Brain microvascular endothelial cell (primary cell): ENCODE measurements at regions not wholly inside any gene's neighbourhood (a gene's known extent, or its start where the extent isn't known, plus 50 kb on each side); places are given as distances from the start of the nearest gene placed in this dataset.

Experiments
- DNase-seq: peaks from one replicate; pipeline ENCODE4 v3.0.0-alpha.2; 2020
- H3K27ac ChIP-seq: fragments of 250-450 bp; sonication (Bioruptor Pico); 2 replicates; pipeline ENCODE4 v1.5.1; 2020; ENCODE audit warnings: mild to moderate bottlenecking, moderate library complexity
- H3K27me3 ChIP-seq: fragments of 250-450 bp; sonication (Bioruptor Pico); replicated peaks from 2 replicates; pipeline ENCODE4 v1.5.1; 2020; ENCODE audit warnings: mild to moderate bottlenecking
- H3K36me3 ChIP-seq: fragments of 250-450 bp; sonication (Bioruptor Pico); replicated peaks from 2 replicates; pipeline ENCODE4 v1.5.1; 2020; ENCODE audit warnings: mild to moderate bottlenecking
- H3K4me3 ChIP-seq: 2 replicates; pipeline ENCODE4 v1.5.1; 2011; ENCODE audit warnings: low read depth, mild to moderate bottlenecking, control low read depth, low read length, moderate library complexity
- in situ Hi-C: cut with HindIII; loops from 2 replicates; pipeline ENCODE4 v1.10.0; 2017; ENCODE audit warnings: low sequenced_read_pairs, low pct_ligation_motif_present
- TF ChIP-seq, protein P1 (sequence below): IDR thresholded peaks from 2 replicates; pipeline ENCODE4 v1.5.1; 2011; ENCODE audit warnings: low read depth, mild to moderate bottlenecking, moderate library complexity, low read length, control low read depth, inconsistent platforms; ENCODE audit errors: missing control alignments

DNA sequence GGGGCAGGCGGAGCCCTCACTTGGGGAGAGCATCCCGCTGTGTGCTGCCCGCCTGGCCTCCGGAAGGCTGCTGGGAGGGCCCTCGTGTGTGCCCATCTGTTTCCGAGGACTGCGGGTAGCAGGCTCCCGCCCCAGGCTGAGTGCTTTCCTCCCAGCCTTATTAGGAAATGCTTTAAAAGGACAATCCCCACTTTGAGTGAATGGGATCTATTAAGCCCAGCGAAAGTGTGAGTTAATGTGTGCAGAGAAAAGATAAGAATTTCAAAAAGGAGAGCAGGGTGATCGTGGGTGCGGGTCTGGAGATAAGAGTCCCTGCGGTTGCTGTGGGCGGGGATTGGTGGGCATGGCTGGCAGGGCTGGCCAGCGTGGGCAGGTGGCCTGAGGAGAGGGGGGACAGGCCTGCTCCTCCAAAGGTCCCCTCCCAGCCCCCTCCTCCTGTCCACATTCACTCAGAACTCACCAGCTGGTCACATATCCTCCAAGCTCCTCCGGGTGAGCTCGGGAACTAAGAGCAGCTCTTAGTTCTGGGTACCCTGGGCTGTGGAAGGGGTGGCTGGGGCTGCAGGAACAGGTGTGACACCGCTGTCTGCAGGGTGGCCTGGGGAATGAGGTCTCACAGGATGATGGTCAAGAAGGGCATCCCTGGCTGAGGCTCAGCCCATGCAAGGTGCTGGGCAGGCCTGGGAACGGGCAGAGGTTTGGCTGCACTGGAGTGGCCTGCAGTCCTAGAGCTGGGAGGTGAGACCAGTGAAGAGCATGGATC, 1260.3 kb downstream of the BRD1 start:
- Histone ChIP-seq H3K36me3 (no peaks in the 10 kb centered on the region), H3K27me3 (no peaks in the 10 kb centered on the region), H3K4me3 (no peak overlapping the region), H3K27ac (no peak overlapping the region)
- in situ Hi-C loops, result no loop called here
- TF ChIP-seq, protein P1, sequence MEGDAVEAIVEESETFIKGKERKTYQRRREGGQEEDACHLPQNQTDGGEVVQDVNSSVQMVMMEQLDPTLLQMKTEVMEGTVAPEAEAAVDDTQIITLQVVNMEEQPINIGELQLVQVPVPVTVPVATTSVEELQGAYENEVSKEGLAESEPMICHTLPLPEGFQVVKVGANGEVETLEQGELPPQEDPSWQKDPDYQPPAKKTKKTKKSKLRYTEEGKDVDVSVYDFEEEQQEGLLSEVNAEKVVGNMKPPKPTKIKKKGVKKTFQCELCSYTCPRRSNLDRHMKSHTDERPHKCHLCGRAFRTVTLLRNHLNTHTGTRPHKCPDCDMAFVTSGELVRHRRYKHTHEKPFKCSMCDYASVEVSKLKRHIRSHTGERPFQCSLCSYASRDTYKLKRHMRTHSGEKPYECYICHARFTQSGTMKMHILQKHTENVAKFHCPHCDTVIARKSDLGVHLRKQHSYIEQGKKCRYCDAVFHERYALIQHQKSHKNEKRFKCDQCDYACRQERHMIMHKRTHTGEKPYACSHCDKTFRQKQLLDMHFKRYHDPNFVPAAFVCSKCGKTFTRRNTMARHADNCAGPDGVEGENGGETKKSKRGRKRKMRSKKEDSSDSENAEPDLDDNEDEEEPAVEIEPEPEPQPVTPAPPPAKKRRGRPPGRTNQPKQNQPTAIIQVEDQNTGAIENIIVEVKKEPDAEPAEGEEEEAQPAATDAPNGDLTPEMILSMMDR, result no peak
- no peak for DNase-seq

DNA sequence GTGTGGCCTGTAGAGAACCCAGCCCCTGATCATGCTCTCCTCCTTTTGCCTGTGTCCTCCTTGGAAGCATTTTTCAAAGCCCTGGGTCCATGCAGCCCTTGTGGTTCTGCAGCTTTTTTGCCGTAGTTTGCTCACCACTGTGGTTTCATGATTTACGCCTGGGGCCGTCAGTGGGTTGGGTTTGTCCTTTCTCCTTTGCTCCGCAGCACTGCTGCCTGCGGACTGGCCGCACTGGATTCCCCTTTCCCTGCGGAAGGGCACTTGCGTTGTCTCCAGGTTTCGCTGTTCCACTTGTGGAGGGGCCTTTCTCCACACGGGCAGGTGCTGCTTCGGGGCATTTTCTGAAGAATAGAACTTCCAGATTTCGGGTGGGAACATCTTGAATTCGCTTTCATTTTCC, 1260.9 kb downstream of the BRD1 start:
- H3K36me3 ChIP-seq, result no peaks in the 10 kb centered on the region
- no peak overlapping the region for H3K4me3 ChIP-seq
- in situ Hi-C loops, result no loop called here
- no peaks in the 10 kb centered on the region for H3K27me3 ChIP-seq
- no peak for DNase-seq
- H3K27ac ChIP-seq, result no peak overlapping the region
- TF ChIP-seq, protein P1, result no peak

DNA sequence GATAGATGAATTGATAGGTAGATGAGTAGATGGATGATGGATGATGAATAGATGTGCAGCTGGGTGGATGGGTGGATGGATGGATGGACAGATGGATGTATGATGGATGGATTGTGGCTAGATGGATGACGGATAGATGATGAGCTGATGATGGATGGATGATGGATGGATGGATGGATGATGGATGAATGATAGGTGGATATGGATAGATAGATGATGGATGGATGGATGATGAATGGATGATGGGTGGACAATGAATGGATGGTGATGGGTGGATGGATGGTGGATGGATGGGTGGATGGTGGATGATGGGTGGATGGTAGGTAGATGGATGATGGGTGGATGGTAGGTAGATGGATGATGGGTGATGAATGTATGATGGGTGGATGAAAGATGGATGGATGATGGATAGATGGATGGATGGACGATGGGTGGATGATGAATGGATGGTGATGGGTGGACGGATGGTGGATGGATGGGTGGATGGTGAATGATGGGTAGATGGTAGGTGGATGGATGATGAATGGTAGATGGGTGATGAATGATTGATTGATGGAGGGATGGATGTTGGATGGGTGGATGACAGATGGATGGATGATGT, 1261.7 kb downstream of the BRD1 start:
- Histone ChIP-seq H3K36me3 (no peaks in the 10 kb centered on the region), H3K4me3 (no peak overlapping the region), H3K27ac (no peak overlapping the region), H3K27me3 (no peaks in the 10 kb centered on the region)
- TF ChIP-seq, protein P1, result no peak
- in situ Hi-C loops, result no loop called here
- no peak for DNase-seq

DNA sequence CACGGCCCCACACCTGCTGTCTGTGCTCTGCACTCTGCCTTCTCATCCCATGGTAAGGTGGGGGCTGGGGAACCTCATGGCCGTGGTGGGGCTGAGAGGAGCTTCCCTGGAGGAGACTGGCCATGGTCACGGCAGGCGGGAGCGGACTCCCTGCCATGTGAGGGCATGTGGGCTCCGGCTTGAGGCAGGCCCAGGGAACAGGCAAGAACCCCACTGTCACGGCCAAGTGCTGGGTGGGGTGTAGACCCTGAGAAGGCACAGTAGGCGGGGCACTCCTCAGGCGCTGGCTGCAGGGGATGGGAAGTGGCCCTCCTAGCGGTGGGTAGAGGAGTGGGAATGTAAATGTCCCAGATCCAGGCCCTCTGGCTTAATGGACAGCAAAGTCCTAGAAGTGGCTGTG, 1262.7 kb downstream of the BRD1 start:
- no peak for DNase-seq
- Histone ChIP-seq H3K27ac (no peak overlapping the region), H3K4me3 (no peak overlapping the region), H3K27me3 (no peaks in the 10 kb centered on the region), H3K36me3 (no peaks in the 10 kb centered on the region)
- TF ChIP-seq, protein P1, result no peak
- in situ Hi-C loops, result no loop called here

DNA sequence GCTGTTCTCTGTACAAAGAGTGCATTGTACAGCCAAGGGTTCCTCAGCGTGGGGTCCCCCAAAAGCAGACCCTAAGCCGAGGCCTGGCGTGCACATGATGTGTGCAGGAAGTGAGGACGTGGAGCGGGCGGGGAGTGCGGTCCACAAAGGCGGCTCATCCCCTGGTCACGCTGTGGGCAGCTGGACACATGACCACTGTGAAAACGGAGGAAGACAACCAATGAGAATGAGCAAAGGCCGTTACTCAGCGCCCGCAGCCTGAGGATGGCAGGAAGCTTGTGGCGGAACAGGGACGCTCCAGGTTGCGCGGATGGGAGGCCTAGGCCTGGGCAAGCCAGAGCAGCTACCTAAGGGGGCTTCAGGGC, 1263.7 kb downstream of the BRD1 start:
- in situ Hi-C loops, result no loop called here
- Histone ChIP-seq H3K27ac (no peak overlapping the region), H3K36me3 (no peaks in the 10 kb centered on the region), H3K27me3 (no peaks in the 10 kb centered on the region), H3K4me3 (no peak overlapping the region)
- TF ChIP-seq, protein P1, result no peak
- no peak for DNase-seq
